A673 (cell line): ENCODE measurements at regions not wholly inside any gene's neighbourhood (a gene's known extent, or its start where the extent isn't known, plus 50 kb on each side); places are given as distances from the start of the nearest gene placed in this dataset.

Experiments used
- BruUV-seq: library from RNA; stranded (reverse); fragments of 400-500 nt; replicated peaks from 2 replicates; lab custom pipeline; 2021; lab: Mats Ljungman, UMichigan
- CTCF ChIA-PET: fragments of 300-600 bp; sonication (Branson Sonifier 250); formaldehyde crosslinking; loops from one replicate; lab custom pipeline; 2022; ENCODE audit warnings: antibody characterized with exemption; lab: Charles Lee
- POLR2A ChIA-PET: fragments of 300-600 bp; sonication (Branson Sonifier 250); formaldehyde crosslinking; loops from one replicate; lab custom pipeline; 2022; ENCODE audit warnings: antibody characterized with exemption; ENCODE audit not compliant: low non-redundant PET; lab: Charles Lee
- DNase-seq: peaks from one replicate; pipeline ENCODE4 v3.0.0-alpha.2; 2015; ENCODE audit warnings: low spot score
- H3K27ac ChIP-seq: fragments of 200-600 bp; sonication (generic); 2 replicates; pipeline ENCODE4 v1.5.1; 2016; ENCODE audit warnings: mixed run types, low read depth, mild to moderate bottlenecking, mixed read lengths, antibody characterized with exemption, low read length; ENCODE audit not compliant: poor library complexity, severe bottlenecking
- H3K27me3 ChIP-seq: fragments of 200-600 bp; sonication (generic); replicated peaks from 2 replicates; pipeline ENCODE4 v1.6.1; 2017; ENCODE audit warnings: mixed run types, low read depth, mild to moderate bottlenecking, mixed read lengths, antibody characterized with exemption, low read length; ENCODE audit not compliant: insufficient read depth, poor library complexity
- H3K36me3 ChIP-seq: fragments of 200-600 bp; sonication (generic); 2 replicates; pipeline ENCODE4 v1.6.1; 2016; ENCODE audit warnings: mixed run types, mild to moderate bottlenecking, mixed read lengths, antibody characterized with exemption, low read length; ENCODE audit not compliant: insufficient read depth, poor library complexity, severe bottlenecking
- H3K4me1 ChIP-seq: fragments of 200-600 bp; sonication (generic); 2 replicates; pipeline ENCODE4 v1.6.1; 2017; ENCODE audit warnings: mixed run types, mild to moderate bottlenecking, mixed read lengths, antibody characterized with exemption, low read length; ENCODE audit not compliant: insufficient read depth, poor library complexity, severe bottlenecking
- H3K4me3 ChIP-seq: fragments of 200-600 bp; sonication (generic); 2 replicates; pipeline ENCODE4 v1.5.1; 2016; ENCODE audit warnings: low read depth, mixed run types, mild to moderate bottlenecking, mixed read lengths, low read length; ENCODE audit not compliant: poor library complexity, severe bottlenecking
- H3K9me3 ChIP-seq: fragments of 200-600 bp; sonication (generic); 2 replicates; pipeline ENCODE4 v1.6.1; 2016; ENCODE audit warnings: mixed run types, low read depth, mild to moderate bottlenecking, mixed read lengths, antibody characterized with exemption, low read length; ENCODE audit not compliant: poor library complexity, severe bottlenecking
- CTCF ChIP-seq: fragments of 300-800, 200-600 bp; sonication (generic); conservative IDR thresholded peaks from 2 replicates; pipeline ENCODE4 v1.5.1; 2017; ENCODE audit warnings: low read depth, mild to moderate bottlenecking, antibody characterized with exemption, low read length, moderate library complexity, mixed read lengths
- EZH2 ChIP-seq: fragments of 200-600 bp; sonication (generic); IDR thresholded peaks from 2 replicates; pipeline ENCODE4 v1.6.1; 2017; ENCODE audit warnings: borderline replicate concordance, low read depth, mild to moderate bottlenecking, mixed read lengths, antibody characterized with exemption, low read length; ENCODE audit not compliant: poor library complexity, severe bottlenecking
- intact Hi-C: fragments of 100-400 bp; cut with micrococcal nuclease; formaldehyde crosslinking; loops from one replicate; pipeline ENCODE4 v1.10.0; 2022; ENCODE audit not compliant: unreplicated experiment

DNA sequence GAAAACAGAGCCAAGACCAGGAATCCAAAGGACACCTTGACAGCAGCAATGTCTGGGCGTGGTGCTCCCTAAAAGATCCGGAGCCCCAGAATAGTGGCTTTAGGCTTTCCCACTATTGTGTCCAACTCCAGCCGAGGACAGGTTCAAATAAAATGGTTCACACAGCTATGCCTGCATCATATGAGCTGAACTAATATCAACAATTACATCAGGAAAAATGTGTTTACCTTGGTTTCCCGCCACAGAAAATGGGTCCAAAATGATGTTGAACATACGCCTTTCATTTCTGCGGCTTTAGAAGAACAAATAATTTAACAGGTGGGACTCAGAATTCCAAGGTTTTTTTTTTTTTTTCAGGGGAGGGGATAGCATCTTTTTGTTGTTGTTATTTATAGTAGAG is 93.6 kb downstream of the OSR1 start:
- no peak for DNase-seq
- intact Hi-C loops: no loop called here
- Histone ChIP-seq H3K4me3 (no peak overlapping the region), H3K36me3 (no peaks in the 10 kb centered on the region), H3K27me3 (peaks cover 8% of the 10 kb centered on the region), H3K27ac (no peak overlapping the region), H3K9me3 (no peaks in the 10 kb centered on the region), H3K4me1 (no peaks in the 10 kb centered on the region)
- CTCF ChIA-PET: no interaction called here
- no TSS peak for BruUV-seq
- TF ChIP-seq EZH2 (no peak), CTCF (no peak)
- POLR2A ChIA-PET: no interaction called here

- POLR2A ChIA-PET: no interaction called here
- Histone ChIP-seq H3K36me3 (no peaks in the 10 kb centered on the region), H3K27me3 (peaks cover 8% of the 10 kb centered on the region), H3K4me1 (no peaks in the 10 kb centered on the region), H3K9me3 (no peaks in the 10 kb centered on the region), H3K4me3 (no peak overlapping the region), H3K27ac (no peak overlapping the region)
- intact Hi-C loops: no loop called here
- CTCF ChIA-PET: no interaction called here
- no peak for TF ChIP-seq CTCF
- TF ChIP-seq EZH2: no peak
- no peak for DNase-seq
- no TSS peak for BruUV-seq
These were observed 96.3 kb downstream of the OSR1 start for GRCh38 chr2:19262150-19262549.

DNA sequence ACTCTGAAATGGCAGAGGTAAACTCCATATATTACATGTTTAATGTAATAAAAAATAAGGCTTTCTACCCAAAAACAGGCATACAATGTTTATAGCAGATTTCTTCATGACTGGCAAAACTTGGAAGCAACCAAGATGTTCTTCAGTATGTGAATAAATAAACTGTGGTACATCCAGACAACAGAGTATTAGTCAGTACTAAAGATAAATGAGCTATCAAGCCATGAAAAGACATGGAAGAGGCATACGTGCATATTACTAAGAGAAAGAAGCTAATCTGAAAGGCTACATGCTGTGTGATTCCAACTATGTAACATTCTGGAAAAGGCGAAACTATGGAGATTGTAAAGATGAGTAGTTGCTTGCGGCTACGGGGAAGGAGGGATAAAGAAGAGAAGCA is 97.4 kb downstream of the OSR1 start:
- POLR2A ChIA-PET: no interaction called here
- Histone ChIP-seq H3K27me3 (peaks cover 8% of the 10 kb centered on the region), H3K4me1 (no peaks in the 10 kb centered on the region), H3K9me3 (no peaks in the 10 kb centered on the region), H3K36me3 (no peaks in the 10 kb centered on the region), H3K4me3 (no peak overlapping the region), H3K27ac (no peak overlapping the region)
- BruUV-seq: no TSS peak
- CTCF ChIA-PET: no interaction called here
- intact Hi-C loops: no loop called here
- no peak for DNase-seq
- TF ChIP-seq EZH2 (no peak), CTCF (no peak)
